ENCODE measurements at regions not wholly inside any gene's neighbourhood (a gene's known extent, or its start where the extent isn't known, plus 50 kb on each side); places are given as distances from the start of the nearest gene placed in this dataset.
A peak's percentile ranks its signal among the peaks of the same experiment; 100 is the strongest.

- no peaks in the 10 kb centered on the region for H3K4me1 ChIP-seq (ENCODE audit: low read depth)
- no peak overlapping the region for H3K4me3 ChIP-seq
- no peak for DNase-seq (ENCODE audit: low read depth in 1 of 2, low spot score in 1 of 2)
- no peak overlapping the region for H3K27ac ChIP-seq
- no peaks in the 10 kb centered on the region for H3K9me3 ChIP-seq (ENCODE audit: low read depth)
- no peak for TF ChIP-seq CTCF (IDR thresholded peaks at IDR 0.05; ENCODE audit: low read depth, low read length)
- no peaks in the 10 kb centered on the region for H3K36me3 ChIP-seq
- H3K27me3 ChIP-seq, result no peaks in the 10 kb centered on the region
Measured at GRCh38 chr14:22305607-22306006, 283.4 kb downstream of the DAD1 start.

- Histone ChIP-seq H3K4me1 (ENCODE audit: low read depth) (no peaks in the 10 kb centered on the region), H3K9me3 (ENCODE audit: low read depth) (no peaks in the 10 kb centered on the region), H3K27me3 (no peaks in the 10 kb centered on the region), H3K36me3 (no peaks in the 10 kb centered on the region), H3K4me3 (no peak overlapping the region), H3K27ac (no peak overlapping the region)
- no peak for TF ChIP-seq CTCF (IDR thresholded peaks at IDR 0.05; ENCODE audit: low read depth, low read length)
- no peak for DNase-seq (ENCODE audit: low read depth in 1 of 2, low spot score in 1 of 2)
Measured at GRCh38 chr14:22304326-22304725, 284.7 kb downstream of the DAD1 start.

GRCh38 chr14:22303589-22304195 is 285.3 kb downstream of the DAD1 start:
- peak; percentile 41 for TF ChIP-seq CTCF (IDR thresholded peaks at IDR 0.05; ENCODE audit: low read depth, low read length)
- DNase-seq (ENCODE audit: low read depth in 1 of 2, low spot score in 1 of 2), result peak; percentile 28 to 30
- no peaks in the 10 kb centered on the region for H3K4me1 ChIP-seq (ENCODE audit: low read depth)
- no peaks in the 10 kb centered on the region for H3K9me3 ChIP-seq (ENCODE audit: low read depth)
- H3K27me3 ChIP-seq, result no peaks in the 10 kb centered on the region
- no peaks in the 10 kb centered on the region for H3K36me3 ChIP-seq
- H3K4me3 ChIP-seq, result no peak overlapping the region
- no peak overlapping the region for H3K27ac ChIP-seq

GRCh38 chr14:22300646-22301045 is 288.4 kb downstream of the DAD1 start:
- no peaks in the 10 kb centered on the region for H3K27me3 ChIP-seq
- no peaks in the 10 kb centered on the region for H3K4me1 ChIP-seq (ENCODE audit: low read depth)
- no peak for DNase-seq (ENCODE audit: low read depth in 1 of 2, low spot score in 1 of 2)
- no peak for TF ChIP-seq CTCF (IDR thresholded peaks at IDR 0.05; ENCODE audit: low read depth, low read length)
- no peak overlapping the region for H3K4me3 ChIP-seq
- H3K36me3 ChIP-seq, result no peaks in the 10 kb centered on the region
- H3K9me3 ChIP-seq (ENCODE audit: low read depth), result no peaks in the 10 kb centered on the region
- H3K27ac ChIP-seq, result no peak overlapping the region

- Histone ChIP-seq H3K36me3 (no peaks in the 10 kb centered on the region), H3K27me3 (no peaks in the 10 kb centered on the region), H3K27ac (no peak overlapping the region), H3K4me3 (no peak overlapping the region), H3K9me3 (ENCODE audit: low read depth) (no peaks in the 10 kb centered on the region), H3K4me1 (ENCODE audit: low read depth) (no peaks in the 10 kb centered on the region)
- TF ChIP-seq CTCF (IDR thresholded peaks at IDR 0.05; ENCODE audit: low read depth, low read length), result no peak
- DNase-seq (ENCODE audit: low read depth in 1 of 2, low spot score in 1 of 2), result no peak
Measured at GRCh38 chr14:22297376-22297775, 291.6 kb downstream of the DAD1 start.
